ENCODE measurements at regions not wholly inside any gene's neighbourhood (a gene's known extent, or its start where the extent isn't known, plus 50 kb on each side); places are given as distances from the start of the nearest gene placed in this dataset.

DNA sequence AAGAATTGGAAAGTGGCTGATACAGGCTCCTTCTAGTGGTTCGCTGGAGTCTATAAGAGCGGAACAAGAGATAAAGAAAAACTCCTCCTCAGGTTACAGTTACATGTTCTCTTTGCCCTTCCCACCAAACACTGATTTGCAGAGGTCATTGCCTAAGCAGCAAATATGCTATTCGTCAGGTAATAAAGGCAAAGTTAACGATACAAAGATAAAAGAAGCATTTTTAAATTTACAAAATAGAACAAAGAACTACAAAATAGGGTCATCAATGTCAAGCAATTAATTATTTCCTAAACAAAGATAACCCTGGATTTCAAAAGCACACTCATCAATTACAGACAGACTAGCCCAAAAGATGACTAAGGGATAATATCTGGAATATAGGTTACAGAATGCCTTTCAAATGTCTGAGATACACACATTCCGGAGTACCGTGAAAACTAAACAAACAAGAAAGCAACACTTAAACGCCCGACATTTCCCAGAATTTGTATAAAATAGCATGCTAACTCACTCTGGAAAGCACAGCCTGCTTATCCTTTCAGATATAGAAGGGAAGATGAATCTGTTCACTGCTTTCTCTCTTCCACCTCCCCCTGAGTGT is 186.4 kb downstream of the MREG start:
- POLR2A ChIA-PET (ENCODE audit: partially characterized antibody), result no interaction called here
- TF ChIP-seq BCL11A (IDR thresholded peaks at IDR 0.05; ENCODE audit: low read depth in 2 of 2, low read length in 2 of 2), result no peak
- TF ChIP-seq KDM4A (IDR thresholded peaks at IDR 0.05; ENCODE audit: low read depth, low read length, severe bottlenecking), result no peak
- no peak for TF ChIP-seq SP1 (IDR thresholded peaks at IDR 0.05; ENCODE audit: low read depth, low read length)
- TF ChIP-seq, protein P1, sequence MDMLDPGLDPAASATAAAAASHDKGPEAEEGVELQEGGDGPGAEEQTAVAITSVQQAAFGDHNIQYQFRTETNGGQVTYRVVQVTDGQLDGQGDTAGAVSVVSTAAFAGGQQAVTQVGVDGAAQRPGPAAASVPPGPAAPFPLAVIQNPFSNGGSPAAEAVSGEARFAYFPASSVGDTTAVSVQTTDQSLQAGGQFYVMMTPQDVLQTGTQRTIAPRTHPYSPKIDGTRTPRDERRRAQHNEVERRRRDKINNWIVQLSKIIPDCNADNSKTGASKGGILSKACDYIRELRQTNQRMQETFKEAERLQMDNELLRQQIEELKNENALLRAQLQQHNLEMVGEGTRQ (IDR thresholded peaks at IDR 0.05; ENCODE audit: low read length), result no peak
- TF ChIP-seq SP4 (IDR thresholded peaks at IDR 0.05; ENCODE audit: low read length), result no peak
- no peak for TF ChIP-seq TEAD4 (IDR thresholded peaks at IDR 0.05; ENCODE audit: low read depth, low read length)
- no peak for TF ChIP-seq CEBPB (IDR thresholded peaks at IDR 0.05; ENCODE audit: low read depth, low read length)
- TF ChIP-seq PHF8 (conservative IDR thresholded peaks at IDR 0.05; ENCODE audit: low read depth, low read length), result no peak
- no peak for TF ChIP-seq KDM5A (IDR thresholded peaks at IDR 0.05; ENCODE audit: low read length)
- TF ChIP-seq GTF2F1 (IDR thresholded peaks at IDR 0.05; ENCODE audit: borderline replicate concordance, low read depth, low read length), result no peak
- TF ChIP-seq, protein P2, sequence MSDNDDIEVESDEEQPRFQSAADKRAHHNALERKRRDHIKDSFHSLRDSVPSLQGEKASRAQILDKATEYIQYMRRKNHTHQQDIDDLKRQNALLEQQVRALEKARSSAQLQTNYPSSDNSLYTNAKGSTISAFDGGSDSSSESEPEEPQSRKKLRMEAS (IDR thresholded peaks at IDR 0.05), result no peak
- no peak for TF ChIP-seq EZH2 (IDR thresholded peaks at IDR 0.05; ENCODE audit: low read depth, low read length, severe bottlenecking)

More for the DNA sequence above, 186.4 kb downstream of the MREG start:
- Histone ChIP-seq H2BK5ac (ENCODE audit: low read depth, low read length) (no peak overlapping the region), H3K4me3 (ENCODE audit: extremely low read depth in 1 of 4, insufficient read depth in 2 of 4, low read depth in 3 of 4, low read length in 4 of 4) (no peak overlapping the region), H2AK5ac (ENCODE audit: low read depth, low read length) (no peak overlapping the region), H3K27ac (ENCODE audit: low read depth, low read length) (no peak overlapping the region), H3K14ac (ENCODE audit: insufficient read length) (no peak overlapping the region), H4K20me1 (replicated peaks in 1 of 2; ENCODE audit: control insufficient read depth in 1 of 2, insufficient read depth in 2 of 2, low read length in 2 of 2) (no peaks in the 10 kb centered on the region), H3K36me3 (ENCODE audit: control insufficient read depth in 2 of 4, insufficient read depth in 4 of 4, low read length in 3 of 4) (no peaks in the 10 kb centered on the region), H4K5ac (ENCODE audit: insufficient read length, low read depth, low read length) (no peak overlapping the region), H3K79me2 (ENCODE audit: control insufficient read depth in 1 of 2, insufficient read depth in 2 of 2, low read length in 2 of 2) (no peaks in the 10 kb centered on the region), H3K4me2 (ENCODE audit: insufficient read depth in 1 of 2, low read depth in 2 of 2, low read length in 2 of 2) (no peak overlapping the region), H3K18ac (ENCODE audit: extremely low read depth, low read length) (no peak overlapping the region), H3K79me1 (ENCODE audit: low read depth, low read length) (no peaks in the 10 kb centered on the region), H2BK20ac (ENCODE audit: low read length) (no peak overlapping the region), H4K91ac (replicated peaks; ENCODE audit: insufficient read length, low read length) (no peak overlapping the region), H4K8ac (ENCODE audit: extremely low read depth, insufficient read depth, low read length) (no peak overlapping the region), H3K9ac (replicated peaks in 1 of 4; ENCODE audit: extremely low read depth in 1 of 4, low read depth in 3 of 4, low read length in 3 of 4) (no peak overlapping the region), H3K23me2 (ENCODE audit: low read depth, low read length) (no peaks in the 10 kb centered on the region), H2BK120ac (replicated peaks; ENCODE audit: low read depth, low read length) (no peak overlapping the region), H2AFZ (ENCODE audit: low read length) (no peak overlapping the region), H3K4ac (replicated peaks; ENCODE audit: insufficient read length, low read depth, low read length) (no peak overlapping the region), H2BK15ac (ENCODE audit: low read length) (no peak overlapping the region), H3K4me1 (replicated peaks in 1 of 4; ENCODE audit: control insufficient read depth in 3 of 4, insufficient read depth in 4 of 4, low read length in 3 of 4) (no peaks in the 10 kb centered on the region), H3K23ac (ENCODE audit: insufficient read length) (no peak overlapping the region), H3K9me3 (ENCODE audit: insufficient read depth in 2 of 2, low read depth in 1 of 2, low read length in 1 of 2) (no peaks in the 10 kb centered on the region), H3K27me3 (replicated peaks in 1 of 4; ENCODE audit: control insufficient read depth in 3 of 4, extremely low read depth in 1 of 4, insufficient read depth in 3 of 4, low read length in 3 of 4) (no peaks in the 10 kb centered on the region), H3K56ac (replicated peaks; ENCODE audit: insufficient read length, low read depth, low read length) (no peak overlapping the region), H2BK12ac (ENCODE audit: low read depth, low read length) (no peak overlapping the region)
- WGBS, 2 experiments (ENCODE audit: extremely low coverage in 1 of 2, insufficient coverage in 1 of 2, insufficient read length in 1 of 2, insufficient replicate concordance in 2 of 2, low coverage in 1 of 2, low lambda C conversion rate in 2 of 2, missing lambda C conversion rate in 1 of 2), result 84% methylated on average over 8 of the region's 8 CpGs; no CpG with 5 or more reads in 1 of the 2 experiments
- FAIRE-seq (no peak), DNase-seq (ENCODE audit: low read depth in 1 of 2, low spot score in 2 of 2) (no peak)
- CTCF ChIA-PET (ENCODE audit: partially characterized antibody), result interaction anchor here (0.7 to 3.9 kb wide), 11 partner anchors 7 to 923 kb away, joined by 3 to 24 read pairs (median 4); no protein-coding TSS in a partner anchor

Measured in H1 (cell line).